Body of pancreas (tissue), 4 donors: ENCODE measurements at regions not wholly inside any gene's neighbourhood (a gene's known extent, or its start where the extent isn't known, plus 50 kb on each side); places are given as distances from the start of the nearest gene placed in this dataset.

Experiments
- CTCF ChIP-seq, 7 experiments: fragments of 450-650 bp in 4 of 7; fragments of 200-600 bp in 3 of 7; sonication (generic) in 3 of 7; IDR thresholded peaks; one replicate each; pipeline ENCODE4 v1.5.1; 2016 to 2019; ENCODE audit warnings: antibody characterized with exemption in 7 of 7
- POLR2A ChIP-seq, 3 donors: fragments of 450-650 bp; IDR thresholded peaks; one replicate each; pipeline ENCODE4 v1.6.1; 2016; ENCODE audit warnings: antibody characterized with exemption in 3 of 3, mild to moderate bottlenecking in 2 of 3

GRCh38 chr13:80858131-80858530, 517.2 kb upstream of the SPRY2 start:
- no peak for TF ChIP-seq CTCF (IDR thresholded peaks at IDR 0.05)
- TF ChIP-seq POLR2A (IDR thresholded peaks at IDR 0.05) = no peak
